ENCODE measurements at regions not wholly inside any gene's neighbourhood (a gene's known extent, or its start where the extent isn't known, plus 50 kb on each side); places are given as distances from the start of the nearest gene placed in this dataset.

DNA sequence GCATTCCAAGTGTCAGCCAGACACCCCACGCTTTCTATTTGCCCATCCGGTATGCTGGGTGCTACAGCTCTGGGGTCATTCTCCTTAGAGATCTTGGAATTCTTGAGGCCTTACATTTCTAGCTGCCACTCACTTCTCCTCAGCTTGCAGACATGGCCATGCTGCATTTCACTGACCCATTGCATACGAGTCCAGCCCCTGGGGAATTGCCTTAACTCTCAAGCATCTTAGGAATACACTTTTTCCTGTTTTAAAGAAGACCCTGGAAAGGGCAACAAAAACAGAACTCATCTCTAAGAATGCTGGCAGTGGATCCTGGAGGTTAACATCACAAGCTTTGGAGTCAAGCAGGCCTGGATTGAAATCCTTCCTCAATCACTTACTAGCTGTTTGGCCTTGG lies 122.0 kb upstream of the LNX1 start:
- POLR2A ChIA-PET, result interaction anchor here (2.5 kb wide), 1 partner anchor 10 kb away, joined by 7 read pairs; no protein-coding TSS in a partner anchor
- H3K36me3 ChIP-seq (replicated peaks in 1 of 2; ENCODE audit: control insufficient read depth in 1 of 2, insufficient read depth in 2 of 2, low read length in 1 of 2), result no peaks in the 10 kb centered on the region
- H3K4me3 ChIP-seq (ENCODE audit: low read depth in 2 of 2, low read length in 1 of 2), result no peak overlapping the region
- H3K27me3 ChIP-seq (ENCODE audit: insufficient read depth), result no peaks in the 10 kb centered on the region
- peak overlapping the region in 1 of 2 experiments; percentile 87; a peak in 2 of 4 replicates for H3K27ac ChIP-seq (ENCODE audit: low read depth in 2 of 2, low read length in 1 of 2)
- H4K20me1 ChIP-seq (ENCODE audit: insufficient read depth), result no peaks in the 10 kb centered on the region
- CTCF ChIA-PET, result interaction anchor here (1.3 kb wide), 1 partner anchor 520 kb away, joined by 3 read pairs; no protein-coding TSS in a partner anchor
- H3F3A ChIP-seq (replicated peaks; ENCODE audit: insufficient read depth), result peaks cover 40% of the 10 kb centered on the region
- H3K9ac ChIP-seq, result no peak overlapping the region
- no peaks in the 10 kb centered on the region for H3K79me2 ChIP-seq (ENCODE audit: insufficient read depth)
- no peak for DNase-seq
- H2AFZ ChIP-seq (ENCODE audit: low read depth), result no peak overlapping the region
- no peaks in the 10 kb centered on the region for H3K9me3 ChIP-seq
- H3K4me2 ChIP-seq, result no peak overlapping the region
- TF ChIP-seq FOSL2 (IDR thresholded peaks at IDR 0.05; ENCODE audit: borderline replicate concordance, low read depth) (no peak), NRF1 (IDR thresholded peaks at IDR 0.05; ENCODE audit: low read depth, low read length) (no peak), RFX5 (IDR thresholded peaks at IDR 0.05; ENCODE audit: low read length) (no peak), ELF1 (IDR thresholded peaks at IDR 0.05) (no peak), RXRA (IDR thresholded peaks at IDR 0.05; ENCODE audit: borderline replicate concordance, low read depth) (no peak), EZH2phosphoT487 (IDR thresholded peaks at IDR 0.05; ENCODE audit: borderline replicate concordance, low read depth) (no peak), MXI1 (IDR thresholded peaks at IDR 0.05; ENCODE audit: low read depth, low read length) (no peak), EP300 (IDR thresholded peaks at IDR 0.05; ENCODE audit: borderline replicate concordance in 1 of 2, low read depth in 1 of 2, low read length in 1 of 2) (no peak), NFIC (IDR thresholded peaks at IDR 0.05; ENCODE audit: borderline replicate concordance) (no peak), PBX3 (IDR thresholded peaks at IDR 0.05) (no peak), SMC3 (IDR thresholded peaks at IDR 0.05; ENCODE audit: low read depth, low read length) (no peak), ZBTB33 (IDR thresholded peaks at IDR 0.05; ENCODE audit: borderline replicate concordance, low read depth) (no peak)
- TF ChIP-seq, protein P1, sequence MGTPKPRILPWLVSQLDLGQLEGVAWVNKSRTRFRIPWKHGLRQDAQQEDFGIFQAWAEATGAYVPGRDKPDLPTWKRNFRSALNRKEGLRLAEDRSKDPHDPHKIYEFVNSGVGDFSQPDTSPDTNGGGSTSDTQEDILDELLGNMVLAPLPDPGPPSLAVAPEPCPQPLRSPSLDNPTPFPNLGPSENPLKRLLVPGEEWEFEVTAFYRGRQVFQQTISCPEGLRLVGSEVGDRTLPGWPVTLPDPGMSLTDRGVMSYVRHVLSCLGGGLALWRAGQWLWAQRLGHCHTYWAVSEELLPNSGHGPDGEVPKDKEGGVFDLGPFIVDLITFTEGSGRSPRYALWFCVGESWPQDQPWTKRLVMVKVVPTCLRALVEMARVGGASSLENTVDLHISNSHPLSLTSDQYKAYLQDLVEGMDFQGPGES (IDR thresholded peaks at IDR 0.05; ENCODE audit: low read depth, low read length), result no peak
- TF ChIP-seq, protein P2, sequence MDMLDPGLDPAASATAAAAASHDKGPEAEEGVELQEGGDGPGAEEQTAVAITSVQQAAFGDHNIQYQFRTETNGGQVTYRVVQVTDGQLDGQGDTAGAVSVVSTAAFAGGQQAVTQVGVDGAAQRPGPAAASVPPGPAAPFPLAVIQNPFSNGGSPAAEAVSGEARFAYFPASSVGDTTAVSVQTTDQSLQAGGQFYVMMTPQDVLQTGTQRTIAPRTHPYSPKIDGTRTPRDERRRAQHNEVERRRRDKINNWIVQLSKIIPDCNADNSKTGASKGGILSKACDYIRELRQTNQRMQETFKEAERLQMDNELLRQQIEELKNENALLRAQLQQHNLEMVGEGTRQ (IDR thresholded peaks at IDR 0.05; ENCODE audit: borderline replicate concordance, low read depth, low read length), result no peak
- H3K9me2 ChIP-seq, result no peaks in the 10 kb centered on the region
- 91% methylated on average over 3 of the region's 3 CpGs for WGBS (ENCODE audit: low lambda C conversion rate)
- H3K4me1 ChIP-seq (ENCODE audit: control insufficient read depth in 1 of 2, insufficient read depth in 2 of 2, low read depth in 1 of 2, low read length in 1 of 2), result peaks cover 4 to 22% of the 10 kb centered on the region in 2 experiments
